ENCODE measurements at regions not wholly inside any gene's neighbourhood (a gene's known extent, or its start where the extent isn't known, plus 50 kb on each side); places are given as distances from the start of the nearest gene placed in this dataset.

DNA sequence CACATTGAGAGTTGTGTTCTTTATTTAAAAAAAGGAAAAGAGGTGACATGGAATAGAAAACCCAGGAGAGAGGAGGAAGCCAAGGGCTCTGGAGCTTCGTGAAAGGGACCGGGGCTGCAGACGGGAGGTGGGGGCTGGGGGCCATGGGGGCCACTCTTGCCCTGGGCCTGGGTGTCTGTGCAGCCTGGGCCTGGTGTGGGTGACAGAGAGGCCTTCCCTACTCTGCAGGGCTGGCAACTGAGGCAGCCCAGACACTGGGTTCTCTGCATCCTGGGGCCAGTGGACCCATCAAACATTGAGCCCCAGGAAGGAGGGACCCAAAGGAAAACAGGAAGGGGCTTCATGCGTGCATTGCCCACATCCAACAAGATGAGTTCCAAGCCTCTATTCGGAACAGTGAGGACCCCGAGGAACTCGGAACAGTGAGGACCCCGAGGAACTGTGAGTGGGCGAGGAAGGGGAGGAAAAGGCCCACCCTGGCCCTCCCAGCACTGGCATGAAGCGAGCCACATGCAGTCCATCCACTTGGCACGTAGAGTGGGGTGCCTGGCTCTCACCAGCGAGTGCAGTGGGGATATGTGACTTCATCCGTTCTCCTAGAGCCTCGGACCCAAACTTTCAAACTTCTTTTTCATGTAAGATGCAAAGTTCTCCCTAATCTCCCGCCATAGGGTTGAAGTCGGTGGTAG, 1121.6 kb downstream of the BRD1 start:
- Histone ChIP-seq H3K27ac (no peak overlapping the region), H3K9me3 (no peaks in the 10 kb centered on the region), H3K4me1 (ENCODE audit: control insufficient read depth in 1 of 2, low read depth in 2 of 2) (no peaks in the 10 kb centered on the region), H3K27me3 (replicated peaks; ENCODE audit: insufficient read depth) (no peaks in the 10 kb centered on the region), H3K4me3 (no peak overlapping the region), H3K36me3 (no peaks in the 10 kb centered on the region)
- DNase-seq (ENCODE audit: low spot score) (no peak), ATAC-seq (ENCODE audit: insufficient number of reproducible peaks, low FRiP score, low read depth) (no peak)
- TF ChIP-seq, protein P1, sequence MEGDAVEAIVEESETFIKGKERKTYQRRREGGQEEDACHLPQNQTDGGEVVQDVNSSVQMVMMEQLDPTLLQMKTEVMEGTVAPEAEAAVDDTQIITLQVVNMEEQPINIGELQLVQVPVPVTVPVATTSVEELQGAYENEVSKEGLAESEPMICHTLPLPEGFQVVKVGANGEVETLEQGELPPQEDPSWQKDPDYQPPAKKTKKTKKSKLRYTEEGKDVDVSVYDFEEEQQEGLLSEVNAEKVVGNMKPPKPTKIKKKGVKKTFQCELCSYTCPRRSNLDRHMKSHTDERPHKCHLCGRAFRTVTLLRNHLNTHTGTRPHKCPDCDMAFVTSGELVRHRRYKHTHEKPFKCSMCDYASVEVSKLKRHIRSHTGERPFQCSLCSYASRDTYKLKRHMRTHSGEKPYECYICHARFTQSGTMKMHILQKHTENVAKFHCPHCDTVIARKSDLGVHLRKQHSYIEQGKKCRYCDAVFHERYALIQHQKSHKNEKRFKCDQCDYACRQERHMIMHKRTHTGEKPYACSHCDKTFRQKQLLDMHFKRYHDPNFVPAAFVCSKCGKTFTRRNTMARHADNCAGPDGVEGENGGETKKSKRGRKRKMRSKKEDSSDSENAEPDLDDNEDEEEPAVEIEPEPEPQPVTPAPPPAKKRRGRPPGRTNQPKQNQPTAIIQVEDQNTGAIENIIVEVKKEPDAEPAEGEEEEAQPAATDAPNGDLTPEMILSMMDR (IDR thresholded peaks at IDR 0.05): no peak

DNA sequence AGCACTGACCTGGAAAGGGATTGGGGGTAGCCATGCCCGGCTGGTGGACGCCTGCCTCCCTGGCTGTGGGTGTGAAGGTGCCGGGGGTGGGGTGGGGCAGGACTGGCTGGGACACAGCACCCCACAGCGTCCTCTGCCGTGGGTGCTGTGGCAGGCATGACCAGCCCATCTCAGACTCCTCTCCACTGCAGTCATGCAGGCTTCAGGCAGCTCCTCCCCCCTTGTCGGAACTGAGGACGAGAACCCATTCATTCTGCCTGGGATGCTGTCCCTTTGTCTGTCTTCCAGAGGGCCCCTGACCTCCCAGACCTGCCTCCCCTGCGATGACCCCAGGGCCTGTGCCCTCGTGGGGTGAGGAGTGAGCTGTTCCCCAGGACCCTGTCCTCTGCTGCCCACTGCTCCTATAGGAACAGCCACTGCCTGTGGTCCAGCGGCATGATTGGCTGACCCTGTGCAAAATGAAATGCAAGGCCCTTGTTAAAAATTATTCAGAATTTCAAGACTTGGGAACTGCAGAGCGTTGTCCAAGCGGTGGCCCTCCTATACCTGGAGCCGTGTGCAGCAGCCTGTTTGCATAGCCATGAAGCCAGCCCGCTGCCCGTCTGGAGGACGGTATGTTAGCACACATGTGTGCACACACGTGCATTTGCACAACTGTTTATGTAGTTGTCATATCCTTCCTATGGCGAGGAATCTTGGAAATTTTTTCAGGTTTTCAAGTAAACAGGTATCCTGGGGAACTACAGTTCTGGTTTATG, 1122.3 kb downstream of the BRD1 start:
- no peak overlapping the region for H3K27ac ChIP-seq
- H3K27me3 ChIP-seq (replicated peaks; ENCODE audit: insufficient read depth): no peaks in the 10 kb centered on the region
- no peaks in the 10 kb centered on the region for H3K4me1 ChIP-seq (ENCODE audit: control insufficient read depth in 1 of 2, low read depth in 2 of 2)
- H3K9me3 ChIP-seq: no peaks in the 10 kb centered on the region
- ATAC-seq (ENCODE audit: insufficient number of reproducible peaks, low FRiP score, low read depth): no peak
- H3K4me3 ChIP-seq: no peak overlapping the region
- DNase-seq (ENCODE audit: low spot score): no peak
- TF ChIP-seq, protein P1 (IDR thresholded peaks at IDR 0.05): no peak
- H3K36me3 ChIP-seq: no peaks in the 10 kb centered on the region

DNA sequence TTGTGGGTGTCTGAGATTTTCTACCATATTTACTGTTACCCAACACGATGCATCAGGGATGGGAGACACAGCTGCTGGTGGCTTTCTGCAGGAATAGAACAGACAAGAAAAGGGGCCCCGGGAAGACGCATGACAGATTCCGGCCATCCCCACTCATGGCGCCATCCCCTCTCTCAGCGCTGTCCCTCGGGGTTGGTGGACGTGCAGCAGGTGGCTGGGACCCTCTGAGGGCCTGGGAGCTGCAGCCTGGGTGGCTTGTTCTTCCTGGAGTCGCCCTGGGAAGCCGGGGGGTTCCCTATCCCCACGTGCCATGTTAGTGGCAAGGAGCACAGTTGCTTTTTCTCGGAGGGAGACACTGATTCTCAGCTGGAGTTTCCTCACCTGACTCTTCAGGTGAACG, 1123.3 kb downstream of the BRD1 start:
- H3K27ac ChIP-seq: no peak overlapping the region
- ATAC-seq (ENCODE audit: insufficient number of reproducible peaks, low FRiP score, low read depth): no peak
- H3K9me3 ChIP-seq: no peaks in the 10 kb centered on the region
- no peaks in the 10 kb centered on the region for H3K36me3 ChIP-seq
- no peaks in the 10 kb centered on the region for H3K27me3 ChIP-seq (replicated peaks; ENCODE audit: insufficient read depth)
- TF ChIP-seq, protein P1 (IDR thresholded peaks at IDR 0.05): no peak
- no peaks in the 10 kb centered on the region for H3K4me1 ChIP-seq (ENCODE audit: control insufficient read depth in 1 of 2, low read depth in 2 of 2)
- no peak for DNase-seq (ENCODE audit: low spot score)
- H3K4me3 ChIP-seq: no peak overlapping the region

DNA sequence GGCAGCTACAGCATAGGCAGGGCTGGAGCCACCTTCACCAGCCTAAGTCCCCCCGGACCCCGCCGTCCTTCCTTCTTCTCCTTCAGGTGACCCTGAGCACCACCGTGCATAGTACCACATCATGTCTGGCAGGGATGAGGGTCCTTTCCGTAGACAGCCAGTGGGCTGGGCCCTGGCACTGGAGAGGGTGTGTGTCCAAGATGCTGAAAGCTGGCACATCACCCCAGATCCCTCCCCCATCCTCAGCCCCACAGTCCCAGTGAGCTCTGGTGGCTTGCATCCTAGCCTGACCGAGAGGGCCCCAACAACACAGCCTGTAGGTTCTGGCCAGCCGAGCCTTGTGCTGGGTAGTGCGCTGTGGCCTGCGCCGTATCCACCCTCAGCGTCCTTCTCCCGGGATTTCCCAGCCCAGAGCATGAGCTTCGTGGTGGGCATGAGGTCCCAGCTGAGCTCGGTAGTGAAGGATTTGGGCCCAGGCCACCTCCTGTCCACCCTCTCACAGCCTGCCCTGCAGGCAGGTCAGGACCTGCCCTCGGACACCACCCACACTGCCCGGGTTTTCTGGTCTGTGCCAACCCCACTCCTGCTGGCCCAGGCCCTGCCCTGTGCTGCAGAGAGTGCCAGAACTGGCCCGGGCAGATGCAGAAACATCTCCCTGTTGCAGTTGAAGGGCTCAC, 1124.3 kb downstream of the BRD1 start:
- no peaks in the 10 kb centered on the region for H3K9me3 ChIP-seq
- no peaks in the 10 kb centered on the region for H3K27me3 ChIP-seq (replicated peaks; ENCODE audit: insufficient read depth)
- H3K4me1 ChIP-seq (ENCODE audit: control insufficient read depth in 1 of 2, low read depth in 2 of 2): no peaks in the 10 kb centered on the region
- no peak for DNase-seq (ENCODE audit: low spot score)
- no peak overlapping the region for H3K4me3 ChIP-seq
- TF ChIP-seq, protein P1 (IDR thresholded peaks at IDR 0.05): no peak
- no peaks in the 10 kb centered on the region for H3K36me3 ChIP-seq
- H3K27ac ChIP-seq: no peak overlapping the region
- no peak for ATAC-seq (ENCODE audit: insufficient number of reproducible peaks, low FRiP score, low read depth)

DNA sequence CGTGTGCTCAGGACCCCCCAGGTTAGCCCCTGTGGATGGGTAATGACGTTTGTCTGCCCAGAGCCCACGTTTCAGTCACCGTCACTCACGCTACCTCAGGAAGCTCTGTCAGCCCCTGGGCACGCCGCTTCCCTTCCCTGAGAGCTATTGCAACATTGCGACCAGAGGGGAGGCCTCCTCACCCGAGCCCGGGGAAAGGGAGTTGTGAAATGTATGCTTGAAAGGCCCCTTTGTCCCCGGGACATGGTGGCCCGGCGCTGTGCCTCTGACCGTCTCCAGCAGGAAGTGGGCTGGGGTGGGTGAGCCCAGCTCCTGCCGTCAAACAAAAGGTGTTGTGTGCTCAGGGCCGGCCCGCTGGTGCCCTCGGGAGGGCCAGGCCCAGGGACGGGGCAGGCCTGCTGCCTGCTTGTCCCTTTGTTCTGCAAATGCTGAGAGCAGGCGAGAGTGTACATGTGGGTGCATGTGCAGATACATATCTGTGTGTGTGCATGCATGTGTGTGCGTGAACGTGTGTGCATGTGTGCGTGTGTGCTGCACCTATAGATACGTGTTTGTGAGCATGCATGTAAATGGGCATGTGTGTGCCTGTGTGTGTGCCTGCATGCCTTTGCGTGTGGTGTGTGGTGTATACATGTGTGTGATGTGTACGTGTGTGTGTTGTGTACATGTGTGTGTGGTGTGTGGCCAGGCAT, 1125.0 kb downstream of the BRD1 start:
- Histone ChIP-seq H3K9me3 (no peaks in the 10 kb centered on the region), H3K27ac (no peak overlapping the region), H3K4me1 (ENCODE audit: control insufficient read depth in 1 of 2, low read depth in 2 of 2) (no peaks in the 10 kb centered on the region), H3K36me3 (no peaks in the 10 kb centered on the region), H3K4me3 (no peak overlapping the region), H3K27me3 (replicated peaks; ENCODE audit: insufficient read depth) (no peaks in the 10 kb centered on the region)
- no peak for DNase-seq (ENCODE audit: low spot score)
- TF ChIP-seq, protein P1 (IDR thresholded peaks at IDR 0.05): no peak
- ATAC-seq (ENCODE audit: insufficient number of reproducible peaks, low FRiP score, low read depth): no peak
